ENCODE measurements at regions not wholly inside any gene's neighbourhood (a gene's known extent, or its start where the extent isn't known, plus 50 kb on each side); places are given as distances from the start of the nearest gene placed in this dataset.
"Not testable (repeated sequence)": the region's sequence is repeated elsewhere in the genome, so short reads cannot be mapped to it uniquely, and the experiment has no call there.

GRCh38 chr5:6243706-6244338 is 134.5 kb downstream of the MED10 start:
- DNase-seq (ENCODE audit: low spot score in 2 of 2) (no peak), FAIRE-seq (no peak)

- not testable (repeated sequence) for DNase-seq (ENCODE audit: low spot score in 2 of 2); FAIRE-seq
Measured at GRCh38 chr5:6241056-6241455, 137.3 kb downstream of the MED10 start.

- no peak for DNase-seq (ENCODE audit: low spot score in 2 of 2)
- FAIRE-seq = no peak
Measured at GRCh38 chr5:6236858-6237481, 141.4 kb downstream of the MED10 start.

- no peak for FAIRE-seq
- no peak for DNase-seq (ENCODE audit: low spot score in 2 of 2)
Measured at GRCh38 chr5:6236170-6236793, 142.1 kb downstream of the MED10 start.

GRCh38 chr5:6235726-6236125 is 142.6 kb downstream of the MED10 start:
- FAIRE-seq = no peak
- DNase-seq (ENCODE audit: low spot score in 2 of 2) = no peak

GRCh38 chr5:6228257-6229250 is 149.8 kb downstream of the MED10 start:
- no peak for DNase-seq (ENCODE audit: low spot score in 2 of 2)
- FAIRE-seq = no peak

- DNase-seq (ENCODE audit: low spot score in 2 of 2) (no peak), FAIRE-seq (no peak)
Measured at GRCh38 chr5:6225121-6225607, 153.2 kb downstream of the MED10 start.

- DNase-seq (ENCODE audit: low spot score in 2 of 2) (no peak), FAIRE-seq (no peak)
Measured at GRCh38 chr5:6224406-6224805, 153.9 kb downstream of the MED10 start.

GRCh38 chr5:6222899-6223298 is 155.4 kb downstream of the MED10 start:
- no peak for DNase-seq (ENCODE audit: low spot score in 2 of 2)
- FAIRE-seq = no peak

GRCh38 chr5:6222121-6222520 is 156.2 kb downstream of the MED10 start:
- no peak for FAIRE-seq
- no peak for DNase-seq (ENCODE audit: low spot score in 2 of 2)

- FAIRE-seq = no peak
- no peak for DNase-seq (ENCODE audit: low spot score in 2 of 2)
Measured at GRCh38 chr5:6221141-6221626, 157.2 kb downstream of the MED10 start.

- DNase-seq (ENCODE audit: low spot score in 2 of 2) = no peak
Measured at GRCh38 chr5:6220346-6221088, 157.8 kb downstream of the MED10 start.

GRCh38 chr5:6218517-6218916 is 159.8 kb downstream of the MED10 start:
- no peak for FAIRE-seq

More at GRCh38 chr5:6220346-6221088, 157.8 kb downstream of the MED10 start:
- no peak for FAIRE-seq

GRCh38 chr5:6218116-6218515 is 160.2 kb downstream of the MED10 start:
- FAIRE-seq (no peak), DNase-seq (ENCODE audit: low spot score in 2 of 2) (no peak)

More at GRCh38 chr5:6218517-6218916, 159.8 kb downstream of the MED10 start:
- DNase-seq (ENCODE audit: low spot score in 2 of 2) = no peak

GRCh38 chr5:6216471-6217075 is 161.8 kb downstream of the MED10 start:
- DNase-seq (ENCODE audit: low spot score in 2 of 2) (no peak), FAIRE-seq (no peak)

- DNase-seq (ENCODE audit: low spot score in 2 of 2) (no peak), FAIRE-seq (no peak)
Measured at GRCh38 chr5:6215891-6216290, 162.5 kb downstream of the MED10 start.

- FAIRE-seq = no peak
Measured at GRCh38 chr5:6212244-6212643, 166.1 kb downstream of the MED10 start.

GRCh38 chr5:6206501-6206900 is 171.8 kb downstream of the MED10 start:
- DNase-seq (ENCODE audit: low spot score in 2 of 2) = no peak
- FAIRE-seq = no peak

More at GRCh38 chr5:6212244-6212643, 166.1 kb downstream of the MED10 start:
- no peak for DNase-seq (ENCODE audit: low spot score in 2 of 2)

GRCh38 chr5:6202968-6203365 is 175.4 kb downstream of the MED10 start:
- FAIRE-seq (no peak), DNase-seq (ENCODE audit: low spot score in 2 of 2) (no peak)

Measured in frontal cortex (tissue), 3 donors.